ENCODE measurements at regions not wholly inside any gene's neighbourhood (a gene's known extent, or its start where the extent isn't known, plus 50 kb on each side); places are given as distances from the start of the nearest gene placed in this dataset.

- TF ChIP-seq CTCF (IDR thresholded peaks at IDR 0.05), result no peak
- TF ChIP-seq POLR2A (IDR thresholded peaks at IDR 0.05), result no peak
Observed at GRCh38 chr2:129757915-129758783, 221.3 kb upstream of the RAB6C start.

All from ovary (tissue), 3 donors.